HepG2 (cell line): ENCODE measurements at regions not wholly inside any gene's neighbourhood (a gene's known extent, or its start where the extent isn't known, plus 50 kb on each side); places are given as distances from the start of the nearest gene placed in this dataset.

Experiments
- ATAC-seq: fragments of 200-7000 bp; cut with Tn5 transposase; 3 replicates; pipeline ENCODE4 v1.9.1; 2020; ENCODE audit warnings: mild to moderate bottlenecking, moderate library complexity
- BruUV-seq: library from RNA; stranded (reverse); fragments of 400-500 nt; replicated peaks from 2 replicates; lab custom pipeline; 2021; lab: Mats Ljungman, UMichigan
- CTCF ChIA-PET: fragments of 300-600 bp; formaldehyde crosslinking; extraction: SDS; loops from one replicate; lab custom pipeline; 2021; ENCODE audit warnings: low total read pairs, inconsistent platforms, low intra/inter-chr PET ratio; lab: Yijun Ruan, JAX
- POLR2A ChIA-PET: fragments of 350-600 bp; sonication (Branson Sonifier 250); formaldehyde crosslinking; loops from one replicate; lab custom pipeline; 2020; ENCODE audit warnings: antibody characterized with exemption, inconsistent platforms; lab: Yijun Ruan, JAX
- DNase-seq: peaks from one replicate; pipeline ENCODE4 v3.0.0-alpha.2; 2015; ENCODE audit warnings: low spot score
- FAIRE-seq: peaks from 3 replicates; lab custom pipeline; 2011; peaks lifted over from hg19 to GRCh38; lab: Jason Lieb, UNC
- H2AFZ ChIP-seq: one replicate; pipeline ENCODE4 v1.6.1; 2011; ENCODE audit warnings: low read length, inconsistent platforms
- H3K27ac ChIP-seq: fragments of 300-600 bp; 3 replicates; pipeline ENCODE4 v1.8.0; 2011; ENCODE audit warnings: mixed run types, mild to moderate bottlenecking, mixed read lengths, low read length, inconsistent platforms; ENCODE audit not compliant: insufficient read depth; ENCODE audit errors: extremely low read length
- H3K27me3 ChIP-seq, 2 experiments: fragments of 200-600 bp in 1 of 2; 2 replicates in 1 of 2; 3 replicates in 1 of 2; pipeline versions ENCODE4 v1.6.0 to v1.8.0; 2011; ENCODE audit warnings: low read length in 2 of 2, mild to moderate bottlenecking in 2 of 2, moderate library complexity in 2 of 2, inconsistent platforms in 1 of 2; ENCODE audit not compliant: insufficient read depth in 2 of 2, control insufficient read depth in 1 of 2
- H3K36me3 ChIP-seq, 2 experiments: fragments of 200-600 bp in 1 of 2; replicated peaks in 1 of 2; 2 replicates in 1 of 2; 3 replicates in 1 of 2; pipeline versions ENCODE4 v1.5.1 to v1.8.0; 2011; ENCODE audit warnings: low read length in 2 of 2, inconsistent platforms in 1 of 2; ENCODE audit not compliant: insufficient read depth in 2 of 2, control insufficient read depth in 1 of 2
- H3K4me1 ChIP-seq: 2 replicates; pipeline ENCODE4 v1.5.1; 2012; ENCODE audit warnings: low read length, inconsistent platforms; ENCODE audit not compliant: insufficient read depth
- H3K4me2 ChIP-seq: 2 replicates; pipeline ENCODE4 v1.6.0; 2011; ENCODE audit warnings: low read depth, low read length, inconsistent platforms
- H3K4me3 ChIP-seq, 3 experiments: fragments of 200-600 bp in 1 of 3; sonication (generic), shearing (Covaris generic) in 1 of 3; replicated peaks in 1 of 3; 2 replicates each; pipeline ENCODE4 v1.5.1; 2011 to 2016; ENCODE audit warnings: low read length in 3 of 3, inconsistent platforms in 2 of 3, low read depth in 2 of 3, mild to moderate bottlenecking in 2 of 3, control low read depth in 1 of 3, mixed read lengths in 1 of 3; ENCODE audit not compliant: insufficient read depth in 1 of 3
- H3K79me2 ChIP-seq: one replicate; pipeline ENCODE4 v1.6.1; 2011; ENCODE audit warnings: low read length, inconsistent platforms; ENCODE audit not compliant: insufficient read depth
- H3K9ac ChIP-seq: 2 replicates; pipeline ENCODE4 v1.6.0; 2011; ENCODE audit warnings: mild to moderate bottlenecking, low read depth, low read length, inconsistent platforms; ENCODE audit not compliant: insufficient read depth
- H3K9me3 ChIP-seq: 2 replicates; pipeline ENCODE4 v1.5.1; 2012; ENCODE audit warnings: mild to moderate bottlenecking, low read length
- H4K20me1 ChIP-seq: 2 replicates; pipeline ENCODE4 v1.6.0; 2011; ENCODE audit warnings: inconsistent platforms, mild to moderate bottlenecking, low read length, moderate library complexity; ENCODE audit not compliant: insufficient read depth
- FOSL1 ChIP-seq: sonication (generic); formaldehyde crosslinking; IDR thresholded peaks from 2 replicates; pipeline ENCODE4 v1.9.0; 2021; ENCODE audit warnings: missing genetic modification reagents, borderline replicate concordance
- HMG20B ChIP-seq: conservative IDR thresholded peaks from 2 replicates; pipeline ENCODE4 v1.6.1; 2016; ENCODE audit warnings: missing genetic modification reagents, missing compliant biosample characterization
- POLR2G ChIP-seq: fragments of 200-400 bp; formaldehyde crosslinking; IDR thresholded peaks from 2 replicates; pipeline ENCODE4 v1.6.1; 2018; ENCODE audit warnings: mild to moderate bottlenecking, low read depth, low read length, moderate library complexity
- RCOR2 ChIP-seq: IDR thresholded peaks from 2 replicates; pipeline ENCODE4 v1.6.1; 2016; ENCODE audit warnings: missing biosample characterization, missing genetic modification reagents
- RFX5 ChIP-seq: IDR thresholded peaks from 2 replicates; pipeline ENCODE4 v1.6.1; 2011; ENCODE audit warnings: low read depth, low read length, improper control_type of control experiment
- SMAD9 ChIP-seq: sonication (generic); formaldehyde crosslinking; IDR thresholded peaks from 2 replicates; pipeline ENCODE4 v1.5.1; 2020; ENCODE audit warnings: mild to moderate bottlenecking, missing genetic modification reagents
- ZNF460 ChIP-seq: sonication (generic); formaldehyde crosslinking; IDR thresholded peaks from 2 replicates; pipeline ENCODE4 v1.5.1; 2020; ENCODE audit warnings: missing genetic modification reagents, mild to moderate bottlenecking, borderline replicate concordance
- WGBS: methylation state at CpG from one replicate; pipeline ENCODE4 v1.1.6; 2017; ENCODE audit warnings: low lambda C conversion rate; 5-methylcytosine and 5-hydroxymethylcytosine counted together
- in situ Hi-C: cut with HindIII; loops from 2 replicates; pipeline ENCODE4 v1.10.0; 2017; ENCODE audit warnings: low pct_unique_long_range_greater_than_20kb; ENCODE audit not compliant: extremely low pct_ligation_motif_present
- intact Hi-C: fragments of 100-400 bp; cut with micrococcal nuclease; formaldehyde crosslinking; loops from one replicate; pipeline ENCODE4 v1.10.0; 2022; ENCODE audit not compliant: unreplicated experiment
- TF ChIP-seq, protein P1 (sequence below): sonication (generic); formaldehyde crosslinking; IDR thresholded peaks from 2 replicates; pipeline ENCODE4 v1.4.0; 2020; ENCODE audit warnings: missing genetic modification reagents
- TF ChIP-seq, protein P2 (sequence below): sonication (generic); formaldehyde crosslinking; IDR thresholded peaks from 2 replicates; pipeline ENCODE4 v1.4.0; 2020; ENCODE audit warnings: missing genetic modification reagents

DNA sequence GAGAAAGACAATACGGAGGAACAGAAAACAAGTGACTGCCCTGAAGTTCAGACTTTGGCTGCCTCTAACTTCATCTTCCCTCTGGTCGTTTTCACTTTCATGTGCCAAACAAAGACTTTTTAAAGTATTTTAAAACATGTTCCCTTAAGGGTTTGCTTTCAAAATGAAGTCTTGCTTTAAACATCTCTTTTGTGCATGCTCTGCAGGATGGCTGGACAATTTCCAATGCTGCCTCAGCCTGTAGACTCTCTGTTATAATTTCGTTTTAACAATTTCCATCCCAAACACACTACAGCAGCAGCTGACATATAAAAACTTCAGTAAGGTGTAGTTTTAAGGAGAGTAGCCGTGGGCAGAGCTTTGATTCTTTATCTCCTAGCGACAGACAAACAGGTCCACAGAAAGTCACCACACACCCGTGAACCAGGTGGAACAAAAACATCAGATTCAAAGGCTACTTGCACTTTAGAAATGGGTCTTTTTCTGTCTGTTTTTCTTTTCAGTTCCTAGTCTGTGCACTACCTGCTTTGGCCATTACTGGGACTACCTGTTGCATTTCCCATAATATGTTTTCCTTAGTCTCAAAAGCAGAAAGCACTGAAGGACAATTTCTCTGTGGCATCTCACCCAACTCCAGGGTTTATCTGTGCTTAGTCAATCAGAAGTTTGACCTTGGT is 308.9 kb downstream of the DTWD2 start:
- DNase-seq (no peak), FAIRE-seq (no peak), ATAC-seq (no peak)
- H3K79me2 ChIP-seq: no peaks in the 10 kb centered on the region
- BruUV-seq: no TSS peak
- TF ChIP-seq, protein P1, sequence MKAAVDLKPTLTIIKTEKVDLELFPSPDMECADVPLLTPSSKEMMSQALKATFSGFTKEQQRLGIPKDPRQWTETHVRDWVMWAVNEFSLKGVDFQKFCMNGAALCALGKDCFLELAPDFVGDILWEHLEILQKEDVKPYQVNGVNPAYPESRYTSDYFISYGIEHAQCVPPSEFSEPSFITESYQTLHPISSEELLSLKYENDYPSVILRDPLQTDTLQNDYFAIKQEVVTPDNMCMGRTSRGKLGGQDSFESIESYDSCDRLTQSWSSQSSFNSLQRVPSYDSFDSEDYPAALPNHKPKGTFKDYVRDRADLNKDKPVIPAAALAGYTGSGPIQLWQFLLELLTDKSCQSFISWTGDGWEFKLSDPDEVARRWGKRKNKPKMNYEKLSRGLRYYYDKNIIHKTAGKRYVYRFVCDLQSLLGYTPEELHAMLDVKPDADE (CRISPR knock-in tag): no peak
- no peak for TF ChIP-seq RFX5
- TF ChIP-seq, protein P2, sequence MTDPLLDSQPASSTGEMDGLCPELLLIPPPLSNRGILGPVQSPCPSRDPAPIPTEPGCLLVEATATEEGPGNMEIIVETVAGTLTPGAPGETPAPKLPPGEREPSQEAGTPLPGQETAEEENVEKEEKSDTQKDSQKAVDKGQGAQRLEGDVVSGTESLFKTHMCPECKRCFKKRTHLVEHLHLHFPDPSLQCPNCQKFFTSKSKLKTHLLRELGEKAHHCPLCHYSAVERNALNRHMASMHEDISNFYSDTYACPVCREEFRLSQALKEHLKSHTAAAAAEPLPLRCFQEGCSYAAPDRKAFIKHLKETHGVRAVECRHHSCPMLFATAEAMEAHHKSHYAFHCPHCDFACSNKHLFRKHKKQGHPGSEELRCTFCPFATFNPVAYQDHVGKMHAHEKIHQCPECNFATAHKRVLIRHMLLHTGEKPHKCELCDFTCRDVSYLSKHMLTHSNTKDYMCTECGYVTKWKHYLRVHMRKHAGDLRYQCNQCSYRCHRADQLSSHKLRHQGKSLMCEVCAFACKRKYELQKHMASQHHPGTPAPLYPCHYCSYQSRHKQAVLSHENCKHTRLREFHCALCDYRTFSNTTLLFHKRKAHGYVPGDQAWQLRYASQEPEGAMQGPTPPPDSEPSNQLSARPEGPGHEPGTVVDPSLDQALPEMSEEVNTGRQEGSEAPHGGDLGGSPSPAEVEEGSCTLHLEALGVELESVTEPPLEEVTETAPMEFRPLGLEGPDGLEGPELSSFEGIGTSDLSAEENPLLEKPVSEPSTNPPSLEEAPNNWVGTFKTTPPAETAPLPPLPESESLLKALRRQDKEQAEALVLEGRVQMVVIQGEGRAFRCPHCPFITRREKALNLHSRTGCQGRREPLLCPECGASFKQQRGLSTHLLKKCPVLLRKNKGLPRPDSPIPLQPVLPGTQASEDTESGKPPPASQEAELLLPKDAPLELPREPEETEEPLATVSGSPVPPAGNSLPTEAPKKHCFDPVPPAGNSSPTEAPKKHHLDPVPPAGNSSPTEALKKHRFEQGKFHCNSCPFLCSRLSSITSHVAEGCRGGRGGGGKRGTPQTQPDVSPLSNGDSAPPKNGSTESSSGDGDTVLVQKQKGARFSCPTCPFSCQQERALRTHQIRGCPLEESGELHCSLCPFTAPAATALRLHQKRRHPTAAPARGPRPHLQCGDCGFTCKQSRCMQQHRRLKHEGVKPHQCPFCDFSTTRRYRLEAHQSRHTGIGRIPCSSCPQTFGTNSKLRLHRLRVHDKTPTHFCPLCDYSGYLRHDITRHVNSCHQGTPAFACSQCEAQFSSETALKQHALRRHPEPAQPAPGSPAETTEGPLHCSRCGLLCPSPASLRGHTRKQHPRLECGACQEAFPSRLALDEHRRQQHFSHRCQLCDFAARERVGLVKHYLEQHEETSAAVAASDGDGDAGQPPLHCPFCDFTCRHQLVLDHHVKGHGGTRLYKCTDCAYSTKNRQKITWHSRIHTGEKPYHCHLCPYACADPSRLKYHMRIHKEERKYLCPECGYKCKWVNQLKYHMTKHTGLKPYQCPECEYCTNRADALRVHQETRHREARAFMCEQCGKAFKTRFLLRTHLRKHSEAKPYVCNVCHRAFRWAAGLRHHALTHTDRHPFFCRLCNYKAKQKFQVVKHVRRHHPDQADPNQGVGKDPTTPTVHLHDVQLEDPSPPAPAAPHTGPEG (CRISPR knock-in tag): no peak
- TF ChIP-seq FOSL1: no peak
- TF ChIP-seq HMG20B (CRISPR knock-in tag): no peak
- TF ChIP-seq POLR2G: no peak
- TF ChIP-seq SMAD9: no peak
- no peak for TF ChIP-seq RCOR2 (CRISPR knock-in tag)
- TF ChIP-seq ZNF460 (CRISPR knock-in tag): no peak
- H3K27me3 ChIP-seq: no peaks in the 10 kb centered on the region
- in situ Hi-C loops: no loop called here
- H3K27ac ChIP-seq: no peak overlapping the region
- WGBS: 6% methylated on average over 6 of the region's 6 CpGs
- no peaks in the 10 kb centered on the region for H4K20me1 ChIP-seq
- H3K4me2 ChIP-seq: no peak overlapping the region
- H3K9ac ChIP-seq: no peak overlapping the region
- ChIA-PET CTCF (no interaction called here), POLR2A (no interaction called here)
- H3K36me3 ChIP-seq: no peaks in the 10 kb centered on the region
- H3K4me1 ChIP-seq: no peaks in the 10 kb centered on the region
- no peak overlapping the region for H2AFZ ChIP-seq
- no peak overlapping the region for H3K4me3 ChIP-seq
- no peaks in the 10 kb centered on the region for H3K9me3 ChIP-seq
- intact Hi-C loops: no loop called here
